ENCODE measurements at regions not wholly inside any gene's neighbourhood (a gene's known extent, or its start where the extent isn't known, plus 50 kb on each side); places are given as distances from the start of the nearest gene placed in this dataset.
A peak's percentile ranks its signal among the peaks of the same experiment; 100 is the strongest.
"Not testable (repeated sequence)": the region's sequence is repeated elsewhere in the genome, so short reads cannot be mapped to it uniquely, and the experiment has no call there.

GRCh38 chr19:28595722-28596480 is 617.0 kb downstream of the UQCRFS1 start:
- H3K36me3 ChIP-seq (replicated peaks in 1 of 2) = no peaks in the 10 kb centered on the region
- no peaks in the 10 kb centered on the region for H3K27me3 ChIP-seq
- H3K4me1 ChIP-seq (replicated peaks in 1 of 2) = no peaks in the 10 kb centered on the region
- intact Hi-C loops (cut with DNase I) = no loop called here
- no peak for TF ChIP-seq POLR2A (IDR thresholded peaks at IDR 0.05)
- TF ChIP-seq CTCF (IDR thresholded peaks at IDR 0.05) = no peak
- DNase-seq = no peak
- no peaks in the 10 kb centered on the region for H3K9me3 ChIP-seq (replicated peaks in 1 of 3)
- 54 to 72% (median 56%) methylated on average over 4 of the region's 4 CpGs for WGBS, 4 donors
- no peak overlapping the region for H3K4me3 ChIP-seq
- no peak overlapping the region for H3K27ac ChIP-seq

GRCh38 chr19:28594737-28595136 is 618.2 kb downstream of the UQCRFS1 start:
- no peak for DNase-seq
- no peak overlapping the region for H3K4me3 ChIP-seq
- intact Hi-C loops (cut with DNase I) = no loop called here
- no peak for TF ChIP-seq POLR2A (IDR thresholded peaks at IDR 0.05)
- TF ChIP-seq CTCF (IDR thresholded peaks at IDR 0.05) = no peak
- WGBS, 4 donors = 72 to 84% (median 76%) methylated on average over 2 of the region's 2 CpGs
- H3K27me3 ChIP-seq = no peaks in the 10 kb centered on the region
- no peak overlapping the region for H3K27ac ChIP-seq
- H3K4me1 ChIP-seq (replicated peaks in 1 of 2) = no peaks in the 10 kb centered on the region
- no peaks in the 10 kb centered on the region for H3K9me3 ChIP-seq (replicated peaks in 1 of 3)
- H3K36me3 ChIP-seq (replicated peaks in 1 of 2) = no peaks in the 10 kb centered on the region

- WGBS, 4 donors = 74 to 87% (median 77%) methylated on average over 6 to 11 of the region's 11 CpGs
- intact Hi-C loops (cut with DNase I); H3K36me3 ChIP-seq (replicated peaks in 1 of 2): not testable (repeated sequence)
Measured at GRCh38 chr19:28589991-28590411, 623.0 kb downstream of the UQCRFS1 start.

GRCh38 chr19:28586474-28586873 is 626.5 kb downstream of the UQCRFS1 start:
- intact Hi-C loops (cut with DNase I) = no loop called here
- H3K4me1 ChIP-seq (replicated peaks in 1 of 2) = no peaks in the 10 kb centered on the region
- DNase-seq = peak in 1 of 7 donors; percentile 54
- H3K27ac ChIP-seq = no peak overlapping the region
- H3K27me3 ChIP-seq = no peaks in the 10 kb centered on the region
- no peaks in the 10 kb centered on the region for H3K36me3 ChIP-seq (replicated peaks in 1 of 2)
- H3K9me3 ChIP-seq (replicated peaks in 1 of 3) = no peaks in the 10 kb centered on the region
- H3K4me3 ChIP-seq = no peak overlapping the region
- 56 to 68% (median 61%) methylated on average over 5 to 7 of the region's 7 CpGs for WGBS, 4 donors
- TF ChIP-seq CTCF (IDR thresholded peaks at IDR 0.05) = no peak
- TF ChIP-seq POLR2A (IDR thresholded peaks at IDR 0.05) = no peak

More at GRCh38 chr19:28589991-28590411, 623.0 kb downstream of the UQCRFS1 start:
- not testable (repeated sequence) for DNase-seq; H3K27ac ChIP-seq; H3K4me1 ChIP-seq (replicated peaks in 1 of 2); H3K27me3 ChIP-seq; H3K4me3 ChIP-seq; H3K9me3 ChIP-seq (replicated peaks in 1 of 3)

- H3K36me3 ChIP-seq (replicated peaks in 1 of 2) = no peaks in the 10 kb centered on the region
- H3K4me3 ChIP-seq = no peak overlapping the region
- 52 to 73% (median 55%) methylated on average over 4 of the region's 4 CpGs for WGBS, 4 donors
- H3K9me3 ChIP-seq (replicated peaks in 1 of 3) = no peaks in the 10 kb centered on the region
- no peak for DNase-seq
- H3K27ac ChIP-seq = no peak overlapping the region
- H3K4me1 ChIP-seq (replicated peaks in 1 of 2) = no peaks in the 10 kb centered on the region
- no peak for TF ChIP-seq CTCF (IDR thresholded peaks at IDR 0.05)
- TF ChIP-seq POLR2A (IDR thresholded peaks at IDR 0.05) = no peak
- intact Hi-C loops (cut with DNase I) = no loop called here
- H3K27me3 ChIP-seq = no peaks in the 10 kb centered on the region
Measured at GRCh38 chr19:28585796-28586195, 627.2 kb downstream of the UQCRFS1 start.
